SK-N-SH treated with all-trans-retinoic acid at 6 μM for 48 hours (cell line): ENCODE measurements at regions not wholly inside any gene's neighbourhood (a gene's known extent, or its start where the extent isn't known, plus 50 kb on each side); places are given as distances from the start of the nearest gene placed in this dataset.

ENCODE experiments used
- ATAC-seq: fragments of 200-7000 bp; cut with Tn5 transposase; 3 replicates; pipeline ENCODE4 v1.9.1; 2020; ENCODE audit warnings: mild to moderate bottlenecking, moderate library complexity
- ARNTL ChIP-seq: fragments of 450-650 bp; formaldehyde crosslinking; IDR thresholded peaks from 2 replicates; pipeline ENCODE4 v1.5.0; 2020; ENCODE audit warnings: low read depth, mild to moderate bottlenecking, moderate library complexity, borderline replicate concordance
- BACH2 ChIP-seq: fragments of 250-450 bp; sonication (Bioruptor Pico); IDR thresholded peaks from 2 replicates; pipeline ENCODE4 v1.9.0; 2021; ENCODE audit warnings: mild to moderate bottlenecking, borderline replicate concordance
- CREB5 ChIP-seq: fragments of 250-450 bp; sonication (Bioruptor Pico); IDR thresholded peaks from 2 replicates; pipeline ENCODE4 v1.5.1; 2020; ENCODE audit warnings: low read depth, mild to moderate bottlenecking, moderate library complexity
- CSDC2 ChIP-seq: fragments of 250-450 bp; sonication (Bioruptor Pico); IDR thresholded peaks from 2 replicates; pipeline ENCODE4 v1.5.0; 2020; ENCODE audit warnings: mild to moderate bottlenecking, moderate library complexity
- ESRRG ChIP-seq: fragments of 250-450 bp; sonication (Bioruptor Pico); IDR thresholded peaks from 2 replicates; pipeline ENCODE4 v1.6.1; 2021; ENCODE audit warnings: mild to moderate bottlenecking
- GLIS3 ChIP-seq: fragments of 250-450 bp; sonication (Bioruptor Pico); IDR thresholded peaks from 2 replicates; pipeline ENCODE4 v1.5.0; 2020; ENCODE audit warnings: mild to moderate bottlenecking, moderate library complexity
- ISL1 ChIP-seq: fragments of 250-450 bp; sonication (Bioruptor Pico); IDR thresholded peaks from 2 replicates; pipeline ENCODE4 v2.1.2; 2022; ENCODE audit warnings: mild to moderate bottlenecking, moderate library complexity
- OSR1 ChIP-seq: fragments of 250-450 bp; sonication (Bioruptor Pico); IDR thresholded peaks from 2 replicates; pipeline ENCODE4 v1.8.0; 2022; ENCODE audit warnings: moderate library complexity, mild to moderate bottlenecking, inconsistent platforms
- POU6F1 ChIP-seq: fragments of 250-450 bp; sonication (Bioruptor Pico); IDR thresholded peaks from 2 replicates; pipeline ENCODE4 v1.8.0; 2021; ENCODE audit warnings: low read depth, mild to moderate bottlenecking, moderate library complexity, borderline replicate concordance
- PPARA ChIP-seq: fragments of 250-450 bp; sonication (Bioruptor Pico); IDR thresholded peaks from 2 replicates; pipeline ENCODE4 v1.5.0; 2020; ENCODE audit warnings: mild to moderate bottlenecking, borderline replicate concordance
- RARB ChIP-seq: fragments of 250-450 bp; sonication (Bioruptor Pico); IDR thresholded peaks from 2 replicates; pipeline ENCODE4 v1.8.0; 2021; ENCODE audit warnings: mild to moderate bottlenecking, moderate library complexity
- SNAI2 ChIP-seq: fragments of 250-450 bp; sonication (Bioruptor Pico); IDR thresholded peaks from 2 replicates; pipeline ENCODE4 v1.5.0; 2020; ENCODE audit warnings: mild to moderate bottlenecking, moderate library complexity
- TCF4 ChIP-seq: fragments of 250-450 bp; sonication (Bioruptor Pico); IDR thresholded peaks from 2 replicates; pipeline ENCODE4 v1.8.0; 2021; ENCODE audit warnings: mild to moderate bottlenecking, moderate library complexity, borderline replicate concordance
- TOX ChIP-seq: fragments of 250-450 bp; sonication (Bioruptor Pico); IDR thresholded peaks from 2 replicates; pipeline ENCODE4 v1.8.0; 2021; ENCODE audit warnings: mild to moderate bottlenecking, moderate library complexity, borderline replicate concordance
- ZC3H10 ChIP-seq: fragments of 250-450 bp; sonication (Bioruptor Pico); IDR thresholded peaks from 2 replicates; pipeline ENCODE4 v1.5.1; 2021; ENCODE audit warnings: mild to moderate bottlenecking, moderate library complexity
- ZFP3 ChIP-seq: fragments of 250-450 bp; sonication (Bioruptor Pico); IDR thresholded peaks from 2 replicates; pipeline ENCODE4 v1.5.0; 2020; ENCODE audit warnings: mild to moderate bottlenecking, moderate library complexity
- ZFP30 ChIP-seq: fragments of 450-650 bp; formaldehyde crosslinking; IDR thresholded peaks from 2 replicates; pipeline ENCODE4 v1.5.0; 2022; ENCODE audit warnings: mild to moderate bottlenecking, moderate library complexity
- ZNF565 ChIP-seq: fragments of 450-650 bp; formaldehyde crosslinking; conservative IDR thresholded peaks from 2 replicates; pipeline ENCODE4 v1.5.0; 2020; ENCODE audit warnings: low read depth, mild to moderate bottlenecking, moderate library complexity
- ZNF70 ChIP-seq: fragments of 450-650 bp; formaldehyde crosslinking; IDR thresholded peaks from 2 replicates; pipeline ENCODE4 v1.5.0; 2020; ENCODE audit warnings: mild to moderate bottlenecking, moderate library complexity
- ZNF8 ChIP-seq: fragments of 450-650 bp; formaldehyde crosslinking; IDR thresholded peaks from 2 replicates; pipeline ENCODE4 v1.5.0; 2020; ENCODE audit warnings: mild to moderate bottlenecking, moderate library complexity
- TF ChIP-seq, protein P1 (sequence below): fragments of 250-450 bp; sonication (Bioruptor Pico); IDR thresholded peaks from 2 replicates; pipeline ENCODE4 v1.5.1; 2021; ENCODE audit warnings: mild to moderate bottlenecking, moderate library complexity
- TF ChIP-seq, protein P2 (sequence below): fragments of 250-450 bp; sonication (Bioruptor Pico); IDR thresholded peaks from 2 replicates; pipeline ENCODE4 v1.5.0; 2020; ENCODE audit warnings: mild to moderate bottlenecking, moderate library complexity
- TF ChIP-seq, protein P3 (sequence below): fragments of 250-450 bp; sonication (Bioruptor Pico); IDR thresholded peaks from 2 replicates; pipeline ENCODE4 v1.8.0; 2020; ENCODE audit warnings: mild to moderate bottlenecking, moderate library complexity, borderline replicate concordance

- ATAC-seq = no peak
- TF ChIP-seq CSDC2 (CRISPR knock-in tag) (no peak), RARB (CRISPR knock-in tag) (no peak), TCF4 (CRISPR knock-in tag) (no peak), PPARA (no peak), ESRRG (CRISPR knock-in tag) (no peak), ZNF8 (CRISPR knock-in tag) (no peak), POU6F1 (no peak), ISL1 (no peak), GLIS3 (CRISPR knock-in tag) (no peak), BACH2 (no peak), OSR1 (no peak), ZFP30 (no peak), SNAI2 (CRISPR knock-in tag) (no peak), ZFP3 (CRISPR knock-in tag) (no peak), ARNTL (CRISPR knock-in tag) (no peak), ZNF565 (CRISPR knock-in tag) (no peak), ZNF70 (CRISPR knock-in tag) (no peak), ZC3H10 (no peak)
- TF ChIP-seq, protein P1, sequence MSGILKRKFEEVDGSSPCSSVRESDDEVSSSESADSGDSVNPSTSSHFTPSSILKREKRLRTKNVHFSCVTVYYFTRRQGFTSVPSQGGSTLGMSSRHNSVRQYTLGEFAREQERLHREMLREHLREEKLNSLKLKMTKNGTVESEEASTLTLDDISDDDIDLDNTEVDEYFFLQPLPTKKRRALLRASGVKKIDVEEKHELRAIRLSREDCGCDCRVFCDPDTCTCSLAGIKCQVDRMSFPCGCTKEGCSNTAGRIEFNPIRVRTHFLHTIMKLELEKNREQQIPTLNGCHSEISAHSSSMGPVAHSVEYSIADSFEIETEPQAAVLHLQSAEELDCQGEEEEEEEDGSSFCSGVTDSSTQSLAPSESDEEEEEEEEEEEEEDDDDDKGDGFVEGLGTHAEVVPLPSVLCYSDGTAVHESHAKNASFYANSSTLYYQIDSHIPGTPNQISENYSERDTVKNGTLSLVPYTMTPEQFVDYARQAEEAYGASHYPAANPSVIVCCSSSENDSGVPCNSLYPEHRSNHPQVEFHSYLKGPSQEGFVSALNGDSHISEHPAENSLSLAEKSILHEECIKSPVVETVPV (CRISPR knock-in tag) = no peak
- TF ChIP-seq, protein P2, sequence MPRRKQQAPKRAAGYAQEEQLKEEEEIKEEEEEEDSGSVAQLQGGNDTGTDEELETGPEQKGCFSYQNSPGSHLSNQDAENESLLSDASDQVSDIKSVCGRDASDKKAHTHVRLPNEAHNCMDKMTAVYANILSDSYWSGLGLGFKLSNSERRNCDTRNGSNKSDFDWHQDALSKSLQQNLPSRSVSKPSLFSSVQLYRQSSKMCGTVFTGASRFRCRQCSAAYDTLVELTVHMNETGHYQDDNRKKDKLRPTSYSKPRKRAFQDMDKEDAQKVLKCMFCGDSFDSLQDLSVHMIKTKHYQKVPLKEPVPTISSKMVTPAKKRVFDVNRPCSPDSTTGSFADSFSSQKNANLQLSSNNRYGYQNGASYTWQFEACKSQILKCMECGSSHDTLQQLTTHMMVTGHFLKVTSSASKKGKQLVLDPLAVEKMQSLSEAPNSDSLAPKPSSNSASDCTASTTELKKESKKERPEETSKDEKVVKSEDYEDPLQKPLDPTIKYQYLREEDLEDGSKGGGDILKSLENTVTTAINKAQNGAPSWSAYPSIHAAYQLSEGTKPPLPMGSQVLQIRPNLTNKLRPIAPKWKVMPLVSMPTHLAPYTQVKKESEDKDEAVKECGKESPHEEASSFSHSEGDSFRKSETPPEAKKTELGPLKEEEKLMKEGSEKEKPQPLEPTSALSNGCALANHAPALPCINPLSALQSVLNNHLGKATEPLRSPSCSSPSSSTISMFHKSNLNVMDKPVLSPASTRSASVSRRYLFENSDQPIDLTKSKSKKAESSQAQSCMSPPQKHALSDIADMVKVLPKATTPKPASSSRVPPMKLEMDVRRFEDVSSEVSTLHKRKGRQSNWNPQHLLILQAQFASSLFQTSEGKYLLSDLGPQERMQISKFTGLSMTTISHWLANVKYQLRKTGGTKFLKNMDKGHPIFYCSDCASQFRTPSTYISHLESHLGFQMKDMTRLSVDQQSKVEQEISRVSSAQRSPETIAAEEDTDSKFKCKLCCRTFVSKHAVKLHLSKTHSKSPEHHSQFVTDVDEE (CRISPR knock-in tag) = no peak
Observed at GRCh38 chr4:14446904-14447303, 555.4 kb upstream of the CPEB2 start.

- ATAC-seq = no peak
- TF ChIP-seq, protein P2 (CRISPR knock-in tag) = no peak
- no peak for TF ChIP-seq ARNTL (CRISPR knock-in tag)
- TF ChIP-seq, protein P3, sequence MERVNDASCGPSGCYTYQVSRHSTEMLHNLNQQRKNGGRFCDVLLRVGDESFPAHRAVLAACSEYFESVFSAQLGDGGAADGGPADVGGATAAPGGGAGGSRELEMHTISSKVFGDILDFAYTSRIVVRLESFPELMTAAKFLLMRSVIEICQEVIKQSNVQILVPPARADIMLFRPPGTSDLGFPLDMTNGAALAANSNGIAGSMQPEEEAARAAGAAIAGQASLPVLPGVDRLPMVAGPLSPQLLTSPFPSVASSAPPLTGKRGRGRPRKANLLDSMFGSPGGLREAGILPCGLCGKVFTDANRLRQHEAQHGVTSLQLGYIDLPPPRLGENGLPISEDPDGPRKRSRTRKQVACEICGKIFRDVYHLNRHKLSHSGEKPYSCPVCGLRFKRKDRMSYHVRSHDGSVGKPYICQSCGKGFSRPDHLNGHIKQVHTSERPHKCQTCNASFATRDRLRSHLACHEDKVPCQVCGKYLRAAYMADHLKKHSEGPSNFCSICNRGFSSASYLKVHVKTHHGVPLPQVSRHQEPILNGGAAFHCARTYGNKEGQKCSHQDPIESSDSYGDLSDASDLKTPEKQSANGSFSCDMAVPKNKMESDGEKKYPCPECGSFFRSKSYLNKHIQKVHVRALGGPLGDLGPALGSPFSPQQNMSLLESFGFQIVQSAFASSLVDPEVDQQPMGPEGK (CRISPR knock-in tag) = no peak
- TF ChIP-seq ZNF70 (CRISPR knock-in tag) = no peak
Observed at GRCh38 chr4:14449308-14449707, 553.0 kb upstream of the CPEB2 start.

DNA sequence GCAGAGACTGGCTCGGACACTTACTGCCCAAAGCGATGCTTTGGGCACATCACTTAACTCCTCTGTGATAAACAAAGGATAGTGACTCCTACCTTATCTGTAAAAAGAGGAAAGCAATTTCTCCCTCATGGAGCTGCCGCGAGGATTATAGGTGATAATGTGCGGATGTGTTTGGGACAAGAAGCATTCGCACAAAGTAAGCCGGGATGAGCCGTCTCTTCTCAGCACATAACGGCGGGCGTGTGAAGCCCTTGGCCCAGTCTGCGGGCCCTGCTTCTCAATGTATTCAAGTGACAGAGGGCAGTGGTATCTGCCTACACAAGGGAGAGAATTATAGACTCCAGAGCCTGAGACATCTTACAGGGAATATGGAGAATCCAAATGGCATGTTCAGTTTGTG is 550.3 kb upstream of the CPEB2 start:
- ATAC-seq = no peak
- TF ChIP-seq ZFP30 (no peak), CREB5 (no peak), OSR1 (no peak), ZNF565 (CRISPR knock-in tag) (no peak), ZFP3 (CRISPR knock-in tag) (no peak), TOX (CRISPR knock-in tag) (no peak)
- TF ChIP-seq, protein P1 (CRISPR knock-in tag) = no peak
- TF ChIP-seq, protein P2 (CRISPR knock-in tag) = no peak
